Aorta (tissue), 5 donors: ENCODE measurements at regions not wholly inside any gene's neighbourhood (a gene's known extent, or its start where the extent isn't known, plus 50 kb on each side); places are given as distances from the start of the nearest gene placed in this dataset.

ENCODE experiments used
- ATAC-seq: fragments of 200-7000 bp; cut with Tn5 transposase; one replicate; pipeline ENCODE4 v1.9.1; 2022; ENCODE audit warnings: moderate library complexity; ENCODE audit not compliant: low FRiP score
- DNase-seq, 2 donors: peaks; one replicate each; pipeline ENCODE4 v3.0.0-alpha.2; 2020
- H3K27ac ChIP-seq, 2 donors: one replicate each; pipeline ENCODE4 v1.5.1; 2013; ENCODE audit warnings: low read length in 2 of 2, mild to moderate bottlenecking in 2 of 2, moderate library complexity in 2 of 2, control low read depth in 1 of 2, inconsistent platforms in 1 of 2, low read depth in 1 of 2
- H3K27me3 ChIP-seq, 2 donors: one replicate each; pipeline ENCODE4 v1.6.1; 2013; ENCODE audit warnings: control low read depth in 1 of 2, low read length in 1 of 2, mild to moderate bottlenecking in 1 of 2, moderate library complexity in 1 of 2; ENCODE audit not compliant: insufficient read depth in 2 of 2, control insufficient read depth in 1 of 2
- H3K36me3 ChIP-seq, 2 donors: one replicate each; pipeline ENCODE4 v1.6.1; 2013; ENCODE audit warnings: control low read depth in 1 of 2, low read length in 1 of 2, mild to moderate bottlenecking in 1 of 2; ENCODE audit not compliant: insufficient read depth in 2 of 2, control insufficient read depth in 1 of 2
- H3K4me1 ChIP-seq, 2 donors: one replicate each; pipeline ENCODE4 v1.6.1; 2013; ENCODE audit warnings: low read length in 2 of 2, control low read depth in 1 of 2, mild to moderate bottlenecking in 1 of 2, moderate library complexity in 1 of 2; ENCODE audit not compliant: insufficient read depth in 2 of 2, control insufficient read depth in 1 of 2
- H3K4me3 ChIP-seq, 2 donors: one replicate each; pipeline ENCODE4 v1.5.1; 2013; ENCODE audit warnings: low read length in 2 of 2, control low read depth in 1 of 2, mild to moderate bottlenecking in 1 of 2
- H3K9me3 ChIP-seq: one replicate; pipeline ENCODE4 v1.6.1; 2013; ENCODE audit warnings: mild to moderate bottlenecking, low read length; ENCODE audit not compliant: control insufficient read depth
- WGBS, 2 donors: extraction: QIAGEN DNeasy Blood & Tissue Kit; methylation state at CpG; one replicate each; pipeline ENCODE4 v1.1.7; 2013; 5-methylcytosine and 5-hydroxymethylcytosine counted together
- intact Hi-C, 2 donors: fragments of 100-400 bp; cut with DNase I; formaldehyde crosslinking; loops; one replicate each; pipeline versions ENCODE4 v1.14.2 to v1.15.0; 2022
- donor health status: healthy with polysubstance abuse.
- donor health status: Bipolar disorder and iron deficiency.
- donor health status: DM: no; HTN: no; CAD: no.
- donor health status: DM: no; HTN: no; CAD: no.
- donor health status: DM: yes; HTN: yes; CAD: no.

- H3K4me1 ChIP-seq: no peaks in the 10 kb centered on the region
- H3K4me3 ChIP-seq: no peak overlapping the region
- DNase-seq (no peak), ATAC-seq (no peak)
- no peaks in the 10 kb centered on the region for H3K27me3 ChIP-seq
- no peaks in the 10 kb centered on the region for H3K36me3 ChIP-seq
- no peak overlapping the region for H3K27ac ChIP-seq
- intact Hi-C loops: no loop called here
- H3K9me3 ChIP-seq: no peaks in the 10 kb centered on the region
- 85 to 86% methylated on average over 6 of the region's 6 CpGs for WGBS, 2 donors
Observed at GRCh38 chr3:34305266-34305665, 506.8 kb downstream of the PDCD6IP start.

- Histone ChIP-seq H3K9me3 (no peaks in the 10 kb centered on the region), H3K4me1 (no peaks in the 10 kb centered on the region), H3K27ac (no peak overlapping the region), H3K4me3 (no peak overlapping the region), H3K36me3 (no peaks in the 10 kb centered on the region), H3K27me3 (no peaks in the 10 kb centered on the region)
- DNase-seq (no peak), ATAC-seq (no peak)
- WGBS, 2 donors: 76 to 79% methylated on average over 5 of the region's 5 CpGs
- intact Hi-C loops: no loop called here
Observed at GRCh38 chr3:34312684-34313083, 514.3 kb downstream of the PDCD6IP start.

- intact Hi-C loops: no loop called here
- ATAC-seq (no peak), DNase-seq (no peak)
Observed at GRCh38 chr3:34319881-34320280, 521.5 kb downstream of the PDCD6IP start.

GRCh38 chr3:34323517-34323916, 525.1 kb downstream of the PDCD6IP start:
- Histone ChIP-seq H3K27me3 (no peaks in the 10 kb centered on the region), H3K36me3 (no peaks in the 10 kb centered on the region), H3K9me3 (no peaks in the 10 kb centered on the region), H3K27ac (no peak overlapping the region), H3K4me1 (no peaks in the 10 kb centered on the region), H3K4me3 (no peak overlapping the region)
- DNase-seq: no peak
- intact Hi-C loops: no loop called here
- 71 to 74% methylated on average over 2 of the region's 2 CpGs for WGBS, 2 donors
- ATAC-seq: no peak

More at GRCh38 chr3:34319881-34320280, 521.5 kb downstream of the PDCD6IP start:
- Histone ChIP-seq H3K9me3 (no peaks in the 10 kb centered on the region), H3K36me3 (no peaks in the 10 kb centered on the region), H3K4me1 (no peaks in the 10 kb centered on the region), H3K4me3 (no peak overlapping the region), H3K27me3 (no peaks in the 10 kb centered on the region), H3K27ac (no peak overlapping the region)
- WGBS, 2 donors: 64 to 71% methylated on average over 4 of the region's 4 CpGs

- H3K27ac ChIP-seq: no peak overlapping the region
- 85 to 88% methylated on average over 4 of the region's 4 CpGs for WGBS, 2 donors
- H3K9me3 ChIP-seq: no peaks in the 10 kb centered on the region
- no peak overlapping the region for H3K4me3 ChIP-seq
- no peaks in the 10 kb centered on the region for H3K36me3 ChIP-seq
- DNase-seq (no peak), ATAC-seq (no peak)
- intact Hi-C loops: no loop called here
- no peaks in the 10 kb centered on the region for H3K27me3 ChIP-seq
- H3K4me1 ChIP-seq: no peaks in the 10 kb centered on the region
Observed at GRCh38 chr3:34346656-34347055, 548.2 kb downstream of the PDCD6IP start.

GRCh38 chr3:34351882-34352777, 553.7 kb downstream of the PDCD6IP start:
- H3K4me1 ChIP-seq: no peaks in the 10 kb centered on the region
- intact Hi-C loops: no loop called here
- H3K27me3 ChIP-seq: no peaks in the 10 kb centered on the region
- no peak for ATAC-seq
- H3K9me3 ChIP-seq: peaks cover 1% of the 10 kb centered on the region
- 39 to 42% methylated on average over 5 of the region's 5 CpGs for WGBS, 2 donors
- no peak for DNase-seq
- no peak overlapping the region for H3K4me3 ChIP-seq
- H3K27ac ChIP-seq: no peak overlapping the region
- no peaks in the 10 kb centered on the region for H3K36me3 ChIP-seq

GRCh38 chr3:34352778-34353331, 554.4 kb downstream of the PDCD6IP start:
- WGBS, 2 donors: 91 to 97% methylated on average over 2 of the region's 2 CpGs
- no peak for ATAC-seq
- intact Hi-C loops: no loop called here
- H3K36me3 ChIP-seq: no peaks in the 10 kb centered on the region
- no peak overlapping the region for H3K4me3 ChIP-seq
- H3K9me3 ChIP-seq: peaks cover 1% of the 10 kb centered on the region
- no peaks in the 10 kb centered on the region for H3K4me1 ChIP-seq
- no peak overlapping the region for H3K27ac ChIP-seq
- DNase-seq: no peak
- H3K27me3 ChIP-seq: no peaks in the 10 kb centered on the region

GRCh38 chr3:34357461-34357860, 559.0 kb downstream of the PDCD6IP start:
- no peak for DNase-seq
- H3K4me1 ChIP-seq: no peaks in the 10 kb centered on the region
- no peaks in the 10 kb centered on the region for H3K36me3 ChIP-seq
- 85 to 86% methylated on average over 4 of the region's 4 CpGs for WGBS, 2 donors
- intact Hi-C loops: no loop called here
- no peaks in the 10 kb centered on the region for H3K9me3 ChIP-seq
- H3K27ac ChIP-seq: no peak overlapping the region
- no peak overlapping the region for H3K4me3 ChIP-seq
- ATAC-seq: no peak
- no peaks in the 10 kb centered on the region for H3K27me3 ChIP-seq

GRCh38 chr3:34359064-34359463, 560.6 kb downstream of the PDCD6IP start:
- no peak for ATAC-seq
- H3K9me3 ChIP-seq: peaks cover 2% of the 10 kb centered on the region
- no peaks in the 10 kb centered on the region for H3K4me1 ChIP-seq
- DNase-seq: no peak
- intact Hi-C loops: no loop called here
- no peak overlapping the region for H3K27ac ChIP-seq
- WGBS, 2 donors: 93 to 95% methylated on average over 2 of the region's 2 CpGs
- no peak overlapping the region for H3K4me3 ChIP-seq
- no peaks in the 10 kb centered on the region for H3K36me3 ChIP-seq
- H3K27me3 ChIP-seq: no peaks in the 10 kb centered on the region
